GM12872 (cell line): ENCODE measurements at regions not wholly inside any gene's neighbourhood (a gene's known extent, or its start where the extent isn't known, plus 50 kb on each side); places are given as distances from the start of the nearest gene placed in this dataset.

Experiments
- TF ChIP-seq, protein P1 (sequence below): IDR thresholded peaks from 3 replicates; pipeline ENCODE4 v1.5.1; 2011; ENCODE audit warnings: low read depth, mild to moderate bottlenecking, low read length, moderate library complexity; ENCODE audit not compliant: insufficient read depth

DNA sequence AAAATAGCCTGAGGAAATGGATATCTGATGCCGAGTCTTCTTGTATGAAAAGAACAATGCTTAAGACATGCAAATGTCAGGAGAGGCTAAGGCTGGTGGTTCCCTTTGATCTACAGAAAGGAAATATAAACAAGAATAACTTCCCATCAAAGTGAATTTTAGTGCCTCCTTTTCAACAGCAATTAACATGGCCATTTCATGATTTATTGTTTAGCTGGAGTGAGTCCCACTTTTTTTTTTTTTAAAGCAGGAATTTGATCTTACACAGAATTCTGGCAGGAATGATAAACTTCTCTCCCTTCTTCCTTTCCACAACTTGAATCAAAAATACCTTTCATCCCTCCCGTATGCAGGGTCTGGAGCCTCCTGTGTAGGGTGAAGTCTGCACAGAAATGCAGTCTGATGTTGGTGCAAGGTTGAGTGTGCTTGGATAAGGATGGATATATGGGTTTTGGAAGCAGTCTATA is 287.0 kb downstream of the MEX3B start:
- TF ChIP-seq, protein P1, sequence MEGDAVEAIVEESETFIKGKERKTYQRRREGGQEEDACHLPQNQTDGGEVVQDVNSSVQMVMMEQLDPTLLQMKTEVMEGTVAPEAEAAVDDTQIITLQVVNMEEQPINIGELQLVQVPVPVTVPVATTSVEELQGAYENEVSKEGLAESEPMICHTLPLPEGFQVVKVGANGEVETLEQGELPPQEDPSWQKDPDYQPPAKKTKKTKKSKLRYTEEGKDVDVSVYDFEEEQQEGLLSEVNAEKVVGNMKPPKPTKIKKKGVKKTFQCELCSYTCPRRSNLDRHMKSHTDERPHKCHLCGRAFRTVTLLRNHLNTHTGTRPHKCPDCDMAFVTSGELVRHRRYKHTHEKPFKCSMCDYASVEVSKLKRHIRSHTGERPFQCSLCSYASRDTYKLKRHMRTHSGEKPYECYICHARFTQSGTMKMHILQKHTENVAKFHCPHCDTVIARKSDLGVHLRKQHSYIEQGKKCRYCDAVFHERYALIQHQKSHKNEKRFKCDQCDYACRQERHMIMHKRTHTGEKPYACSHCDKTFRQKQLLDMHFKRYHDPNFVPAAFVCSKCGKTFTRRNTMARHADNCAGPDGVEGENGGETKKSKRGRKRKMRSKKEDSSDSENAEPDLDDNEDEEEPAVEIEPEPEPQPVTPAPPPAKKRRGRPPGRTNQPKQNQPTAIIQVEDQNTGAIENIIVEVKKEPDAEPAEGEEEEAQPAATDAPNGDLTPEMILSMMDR, result no peak

DNA sequence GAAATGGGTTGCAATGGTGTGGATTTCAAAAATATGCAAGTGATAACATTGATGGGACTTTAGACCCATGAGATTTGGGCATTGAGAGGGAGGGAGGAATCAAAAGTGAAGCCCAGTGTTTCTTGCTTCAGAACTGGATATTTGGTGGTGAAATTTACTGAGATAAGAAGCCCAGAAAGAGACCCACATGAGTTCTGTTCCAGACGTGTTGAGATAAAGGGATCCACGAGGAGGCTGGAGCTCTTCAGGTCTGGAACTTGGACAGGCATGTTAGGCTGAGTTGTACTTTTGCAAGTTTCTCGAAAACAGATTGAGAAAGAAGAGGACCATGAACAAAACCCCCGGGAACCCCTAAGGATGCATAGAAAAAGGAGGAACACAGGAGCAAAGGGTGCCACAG is 290.2 kb downstream of the MEX3B start:
- TF ChIP-seq, protein P1, result no peak

DNA sequence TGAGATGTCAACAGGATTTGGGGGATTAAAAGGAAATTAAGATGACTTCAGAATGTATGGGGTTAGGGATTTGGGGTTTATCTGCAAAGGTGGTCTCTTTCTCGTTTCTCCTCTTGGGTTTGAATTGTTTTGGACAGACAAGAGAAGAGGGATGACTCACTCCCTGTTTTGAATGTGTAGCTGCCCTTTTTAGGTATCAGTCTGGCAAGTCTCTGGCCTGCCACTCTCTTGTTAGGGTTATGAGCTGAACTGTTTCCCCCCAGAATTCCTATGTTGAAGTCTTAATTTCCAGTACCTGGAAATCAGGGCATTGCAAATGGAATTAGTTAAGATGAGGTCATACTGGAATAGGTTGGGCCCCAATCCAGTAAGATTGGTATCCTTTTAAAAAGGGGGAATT is 291.7 kb downstream of the MEX3B start:
- TF ChIP-seq, protein P1, result no peak

DNA sequence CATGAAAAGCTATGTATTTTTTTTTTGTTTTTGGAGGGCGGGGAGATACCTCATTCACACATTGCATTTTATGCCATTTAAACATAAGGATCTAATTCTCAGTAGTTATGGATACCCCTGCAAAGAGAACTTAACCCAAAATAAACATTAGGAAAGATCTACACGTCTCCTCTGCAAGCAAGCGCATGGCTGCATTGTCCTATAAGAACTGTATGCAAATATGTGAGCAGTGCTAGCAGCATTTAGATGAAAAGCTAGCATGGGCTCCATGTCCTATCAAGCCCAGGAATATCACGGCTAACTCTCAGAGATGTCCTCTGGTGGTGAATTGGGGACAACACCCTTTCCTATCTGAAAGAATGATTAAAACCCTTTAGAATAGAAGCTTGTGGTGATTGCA is 292.8 kb downstream of the MEX3B start:
- TF ChIP-seq, protein P1, result peak; percentile 4; the same call in 1 of the 3 replicates

DNA sequence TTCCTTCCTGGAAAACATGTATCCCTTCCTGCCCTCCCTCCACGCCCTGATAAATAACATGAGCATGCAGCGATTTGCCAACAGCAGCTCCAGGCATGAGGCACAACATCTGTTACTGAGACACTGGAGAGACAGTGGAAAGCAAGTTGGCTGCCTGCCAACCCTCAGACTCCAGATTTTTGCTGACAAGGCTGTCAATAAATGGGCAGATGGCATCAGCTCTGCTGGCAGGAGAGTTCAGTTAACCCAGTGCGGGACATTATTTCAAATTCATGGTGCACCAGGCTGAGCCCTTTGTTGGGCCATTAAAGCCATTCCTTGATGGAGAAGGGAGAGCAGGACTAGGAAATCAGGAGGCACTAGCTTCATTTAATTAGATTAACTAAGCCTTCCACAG is 293.3 kb downstream of the MEX3B start:
- TF ChIP-seq, protein P1, result no peak

DNA sequence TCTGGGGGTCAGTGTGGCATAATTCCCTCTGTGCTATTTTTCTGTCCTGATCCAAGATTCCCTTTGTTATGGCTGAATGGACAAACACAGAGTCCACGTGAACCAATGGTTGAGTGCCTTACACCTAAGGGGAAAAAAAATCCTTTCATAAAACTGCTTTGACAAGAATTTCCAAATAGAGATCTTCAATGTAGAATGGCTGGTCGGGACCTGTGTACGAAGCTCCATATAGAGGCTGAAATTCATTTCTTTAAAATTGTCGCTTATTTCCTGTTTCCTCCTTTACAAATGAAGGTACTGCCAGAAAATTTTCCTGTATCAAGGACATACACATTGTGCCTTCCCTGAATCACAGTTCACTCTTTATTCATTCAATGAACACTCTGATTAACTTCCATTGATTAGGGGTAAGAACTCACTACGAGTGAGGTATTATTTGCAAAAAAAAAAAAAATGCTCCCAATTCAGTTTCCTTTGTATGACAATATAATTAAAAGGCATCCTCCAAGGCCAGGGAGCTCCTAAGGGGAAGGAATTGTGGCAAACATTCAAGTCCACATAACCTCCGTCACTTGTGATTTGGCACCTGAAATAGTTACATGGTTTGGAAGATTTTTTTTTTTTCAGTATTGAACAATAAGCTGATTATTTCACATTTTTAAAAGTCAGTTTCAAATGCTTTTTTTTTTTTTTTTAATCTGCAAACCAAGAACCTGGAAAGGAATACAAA is 293.8 kb downstream of the MEX3B start:
- TF ChIP-seq, protein P1, result no peak

DNA sequence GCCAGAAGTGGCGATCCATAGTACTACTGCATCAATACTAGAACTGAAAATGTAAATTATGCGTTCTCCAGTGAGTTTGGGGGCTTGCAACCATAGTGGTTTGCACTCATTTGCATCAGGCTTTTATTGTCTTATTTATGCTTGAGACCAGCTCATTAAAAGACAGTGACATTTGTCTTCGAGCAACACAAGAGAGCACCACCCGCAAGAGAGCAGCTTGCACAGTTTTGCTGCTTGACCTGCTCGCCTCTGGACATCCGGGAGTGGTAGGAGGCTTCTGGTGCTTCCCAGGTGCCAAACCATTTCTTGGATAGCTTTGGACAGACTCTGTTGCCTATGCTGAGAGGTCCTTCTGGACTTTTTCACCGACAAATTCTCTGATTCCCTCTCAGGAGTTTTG is 294.6 kb downstream of the MEX3B start:
- TF ChIP-seq, protein P1, result no peak
